Left kidney (tissue), 1 donor: ENCODE measurements at regions not wholly inside any gene's neighbourhood (a gene's known extent, or its start where the extent isn't known, plus 50 kb on each side); places are given as distances from the start of the nearest gene placed in this dataset.
A peak's percentile ranks its signal among the peaks of the same experiment; 100 is the strongest.
"Not testable (repeated sequence)": the region's sequence is repeated elsewhere in the genome, so short reads cannot be mapped to it uniquely, and the experiment has no call there.

ENCODE experiments used
- DNase-seq: peaks from one replicate; pipeline ENCODE4 v3.0.0-alpha.2; 2013

GRCh38 chr3:34886443-34886842, 752.9 kb upstream of the ARPP21 start:
- DNase-seq, result no peak

- no peak for DNase-seq
Measured at GRCh38 chr3:34889641-34890040, 749.7 kb upstream of the ARPP21 start.

GRCh38 chr3:34890247-34890646, 749.1 kb upstream of the ARPP21 start:
- DNase-seq, result no peak

GRCh38 chr3:34891941-34892340, 747.4 kb upstream of the ARPP21 start:
- DNase-seq, result no peak

- DNase-seq, result no peak
Measured at GRCh38 chr3:34895841-34896240, 743.5 kb upstream of the ARPP21 start.

GRCh38 chr3:34909679-34910078, 729.6 kb upstream of the ARPP21 start:
- DNase-seq, result not testable (repeated sequence)

GRCh38 chr3:34919025-34919424, 720.3 kb upstream of the ARPP21 start:
- no peak for DNase-seq

- no peak for DNase-seq
Measured at GRCh38 chr3:34920806-34921205, 718.5 kb upstream of the ARPP21 start.

- no peak for DNase-seq
Measured at GRCh38 chr3:34924961-34925360, 714.4 kb upstream of the ARPP21 start.

GRCh38 chr3:34925851-34926250, 713.5 kb upstream of the ARPP21 start:
- peak; percentile 31 for DNase-seq

- no peak for DNase-seq
Measured at GRCh38 chr3:34929036-34929435, 710.3 kb upstream of the ARPP21 start.

GRCh38 chr3:34934660-34935059, 704.7 kb upstream of the ARPP21 start:
- no peak for DNase-seq

- DNase-seq, result no peak
Measured at GRCh38 chr3:34938784-34939183, 700.5 kb upstream of the ARPP21 start.

- no peak for DNase-seq
Measured at GRCh38 chr3:34942256-34942655, 697.1 kb upstream of the ARPP21 start.

- DNase-seq, result no peak
Measured at GRCh38 chr3:34947834-34948233, 691.5 kb upstream of the ARPP21 start.

GRCh38 chr3:34948517-34948916, 690.8 kb upstream of the ARPP21 start:
- no peak for DNase-seq

- no peak for DNase-seq
Measured at GRCh38 chr3:34955680-34956079, 683.6 kb upstream of the ARPP21 start.

GRCh38 chr3:34956511-34956910, 682.8 kb upstream of the ARPP21 start:
- no peak for DNase-seq

- no peak for DNase-seq
Measured at GRCh38 chr3:34957677-34958076, 681.6 kb upstream of the ARPP21 start.

- DNase-seq, result no peak
Measured at GRCh38 chr3:34969513-34969912, 669.8 kb upstream of the ARPP21 start.

- DNase-seq, result no peak
Measured at GRCh38 chr3:34972481-34972880, 666.8 kb upstream of the ARPP21 start.

GRCh38 chr3:34973586-34973985, 665.7 kb upstream of the ARPP21 start:
- no peak for DNase-seq

- no peak for DNase-seq
Measured at GRCh38 chr3:34983631-34984030, 655.7 kb upstream of the ARPP21 start.

- no peak for DNase-seq
Measured at GRCh38 chr3:34988296-34988695, 651.0 kb upstream of the ARPP21 start.

- DNase-seq, result no peak
Measured at GRCh38 chr3:34995796-34996430, 643.4 kb upstream of the ARPP21 start.
